Superior temporal gyrus (tissue), 1 donor: ENCODE measurements at regions not wholly inside any gene's neighbourhood (a gene's known extent, or its start where the extent isn't known, plus 50 kb on each side); places are given as distances from the start of the nearest gene placed in this dataset.

Experiments used
- DNase-seq: peaks from one replicate; pipeline ENCODE4 v3.0.0-alpha.2; 2016; ENCODE audit errors: extremely low spot score

- DNase-seq = no peak
Observed at GRCh38 chr9:99399474-99399873, 177.4 kb downstream of the SEC61B start.

GRCh38 chr9:99400184-99400731, 178.2 kb downstream of the SEC61B start:
- DNase-seq = no peak

GRCh38 chr9:99401680-99402504, 179.8 kb downstream of the SEC61B start:
- DNase-seq = no peak

- no peak for DNase-seq
Observed at GRCh38 chr9:99403371-99403770, 181.3 kb downstream of the SEC61B start.

- DNase-seq = no peak
Observed at GRCh38 chr9:99405359-99405758, 183.3 kb downstream of the SEC61B start.

- DNase-seq = no peak
Observed at GRCh38 chr9:99406939-99407338, 184.9 kb downstream of the SEC61B start.

- no peak for DNase-seq
Observed at GRCh38 chr9:99411068-99411467, 189.0 kb downstream of the SEC61B start.

GRCh38 chr9:99411479-99412115, 189.5 kb downstream of the SEC61B start:
- no peak for DNase-seq

GRCh38 chr9:99412606-99413005, 190.5 kb downstream of the SEC61B start:
- DNase-seq = no peak

- DNase-seq = no peak
Observed at GRCh38 chr9:99414321-99414720, 192.2 kb downstream of the SEC61B start.

- no peak for DNase-seq
Observed at GRCh38 chr9:99415606-99416005, 193.5 kb downstream of the SEC61B start.

GRCh38 chr9:99416007-99416406, 193.9 kb downstream of the SEC61B start:
- DNase-seq = no peak

- no peak for DNase-seq
Observed at GRCh38 chr9:99419070-99419469, 197.0 kb downstream of the SEC61B start.

- no peak for DNase-seq
Observed at GRCh38 chr9:99421369-99421768, 199.3 kb downstream of the SEC61B start.

GRCh38 chr9:99425124-99425523, 203.0 kb downstream of the SEC61B start:
- DNase-seq = no peak

- DNase-seq = no peak
Observed at GRCh38 chr9:99425923-99426842, 204.1 kb downstream of the SEC61B start.

GRCh38 chr9:99427260-99427659, 205.2 kb downstream of the SEC61B start:
- DNase-seq = no peak

GRCh38 chr9:99430301-99430700, 208.2 kb downstream of the SEC61B start:
- DNase-seq = no peak

GRCh38 chr9:99431103-99431502, 209.0 kb downstream of the SEC61B start:
- no peak for DNase-seq

GRCh38 chr9:99432075-99432474, 210.0 kb downstream of the SEC61B start:
- no peak for DNase-seq

GRCh38 chr9:99433095-99433494, 211.0 kb downstream of the SEC61B start:
- DNase-seq = no peak

- no peak for DNase-seq
Observed at GRCh38 chr9:99433555-99433954, 211.5 kb downstream of the SEC61B start.
